ENCODE measurements at regions not wholly inside any gene's neighbourhood (a gene's known extent, or its start where the extent isn't known, plus 50 kb on each side); places are given as distances from the start of the nearest gene placed in this dataset.

GRCh38 chr4:24070117-24070516 is 180.3 kb upstream of the PPARGC1A start:
- H3K27ac Mint-ChIP-seq (ENCODE audit: unreplicated experiment), result no peak overlapping the region
- H3K27me3 Mint-ChIP-seq (ENCODE audit: low read depth), result no peaks in the 10 kb centered on the region
- TF ChIP-seq, protein P1, sequence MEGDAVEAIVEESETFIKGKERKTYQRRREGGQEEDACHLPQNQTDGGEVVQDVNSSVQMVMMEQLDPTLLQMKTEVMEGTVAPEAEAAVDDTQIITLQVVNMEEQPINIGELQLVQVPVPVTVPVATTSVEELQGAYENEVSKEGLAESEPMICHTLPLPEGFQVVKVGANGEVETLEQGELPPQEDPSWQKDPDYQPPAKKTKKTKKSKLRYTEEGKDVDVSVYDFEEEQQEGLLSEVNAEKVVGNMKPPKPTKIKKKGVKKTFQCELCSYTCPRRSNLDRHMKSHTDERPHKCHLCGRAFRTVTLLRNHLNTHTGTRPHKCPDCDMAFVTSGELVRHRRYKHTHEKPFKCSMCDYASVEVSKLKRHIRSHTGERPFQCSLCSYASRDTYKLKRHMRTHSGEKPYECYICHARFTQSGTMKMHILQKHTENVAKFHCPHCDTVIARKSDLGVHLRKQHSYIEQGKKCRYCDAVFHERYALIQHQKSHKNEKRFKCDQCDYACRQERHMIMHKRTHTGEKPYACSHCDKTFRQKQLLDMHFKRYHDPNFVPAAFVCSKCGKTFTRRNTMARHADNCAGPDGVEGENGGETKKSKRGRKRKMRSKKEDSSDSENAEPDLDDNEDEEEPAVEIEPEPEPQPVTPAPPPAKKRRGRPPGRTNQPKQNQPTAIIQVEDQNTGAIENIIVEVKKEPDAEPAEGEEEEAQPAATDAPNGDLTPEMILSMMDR (conservative IDR thresholded peaks at IDR 0.05), result no peak
- no peaks in the 10 kb centered on the region for H3K9me3 Mint-ChIP-seq
- H3K4me3 Mint-ChIP-seq, result no peak overlapping the region
- no peaks in the 10 kb centered on the region for H3K4me1 Mint-ChIP-seq
- H3K36me3 Mint-ChIP-seq (ENCODE audit: low read depth), result no peaks in the 10 kb centered on the region
- no peak for DNase-seq (ENCODE audit: low read depth, low spot score)

DNA sequence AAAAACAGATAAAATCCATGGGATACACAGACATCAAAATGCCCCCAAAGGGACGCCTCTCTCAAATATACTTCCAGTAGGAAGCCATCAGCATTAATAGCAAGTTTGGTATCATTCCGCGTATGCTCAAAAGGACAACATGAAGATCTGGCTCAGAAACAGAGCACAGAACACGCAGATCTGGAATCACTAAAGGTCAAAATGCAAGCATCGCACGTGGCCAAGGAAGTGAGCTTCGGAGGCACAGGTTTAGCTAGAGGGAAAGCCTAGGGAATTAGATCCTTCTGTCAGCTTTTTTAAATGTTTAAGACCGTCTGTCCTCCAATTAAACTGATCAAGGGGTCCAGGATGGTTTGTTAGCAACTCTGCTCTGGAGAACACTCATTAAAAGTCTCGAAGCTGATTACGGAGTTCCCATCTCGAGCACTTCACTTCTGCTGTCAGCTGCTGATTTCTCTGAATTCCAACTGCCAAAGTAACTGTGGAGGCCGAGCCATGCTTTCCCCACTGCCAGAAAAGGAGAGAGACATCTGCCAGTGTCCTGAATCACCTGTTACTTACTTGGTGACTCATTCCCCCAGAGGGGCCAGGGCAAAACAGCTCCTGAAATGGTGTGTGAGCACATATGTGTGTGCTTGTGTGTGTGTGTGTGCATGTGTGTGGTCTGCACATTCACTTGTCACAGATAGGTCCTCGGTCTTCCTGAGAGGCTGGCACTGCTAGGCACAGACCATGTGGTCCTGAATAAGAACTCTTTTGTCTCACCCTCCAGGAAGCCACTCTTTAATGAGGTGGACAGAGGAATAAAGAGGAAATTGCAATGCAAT is 177.7 kb upstream of the PPARGC1A start:
- no peak overlapping the region for H3K4me3 Mint-ChIP-seq
- H3K27ac Mint-ChIP-seq (ENCODE audit: unreplicated experiment), result no peak overlapping the region
- H3K36me3 Mint-ChIP-seq (ENCODE audit: low read depth), result no peaks in the 10 kb centered on the region
- TF ChIP-seq, protein P1 (conservative IDR thresholded peaks at IDR 0.05), result no peak
- no peaks in the 10 kb centered on the region for H3K27me3 Mint-ChIP-seq (ENCODE audit: low read depth)
- no peaks in the 10 kb centered on the region for H3K9me3 Mint-ChIP-seq
- DNase-seq (ENCODE audit: low read depth, low spot score), result no peak
- H3K4me1 Mint-ChIP-seq, result no peaks in the 10 kb centered on the region

- H3K27ac Mint-ChIP-seq (ENCODE audit: unreplicated experiment), result no peak overlapping the region
- no peaks in the 10 kb centered on the region for H3K36me3 Mint-ChIP-seq (ENCODE audit: low read depth)
- no peak for DNase-seq (ENCODE audit: low read depth, low spot score)
- no peak overlapping the region for H3K4me3 Mint-ChIP-seq
- TF ChIP-seq, protein P1 (conservative IDR thresholded peaks at IDR 0.05), result no peak
- no peaks in the 10 kb centered on the region for H3K27me3 Mint-ChIP-seq (ENCODE audit: low read depth)
- no peaks in the 10 kb centered on the region for H3K9me3 Mint-ChIP-seq
- no peaks in the 10 kb centered on the region for H3K4me1 Mint-ChIP-seq
These were observed 176.1 kb upstream of the PPARGC1A start for GRCh38 chr4:24065974-24066373.

GRCh38 chr4:24063731-24064130 is 173.9 kb upstream of the PPARGC1A start:
- no peak overlapping the region for H3K27ac Mint-ChIP-seq (ENCODE audit: unreplicated experiment)
- TF ChIP-seq, protein P1 (conservative IDR thresholded peaks at IDR 0.05), result no peak
- H3K4me1 Mint-ChIP-seq, result peaks cover 8% of the 10 kb centered on the region
- no peak for DNase-seq (ENCODE audit: low read depth, low spot score)
- no peaks in the 10 kb centered on the region for H3K36me3 Mint-ChIP-seq (ENCODE audit: low read depth)
- no peaks in the 10 kb centered on the region for H3K27me3 Mint-ChIP-seq (ENCODE audit: low read depth)
- H3K4me3 Mint-ChIP-seq, result no peak overlapping the region
- H3K9me3 Mint-ChIP-seq, result no peaks in the 10 kb centered on the region

GRCh38 chr4:24060932-24061331 is 171.1 kb upstream of the PPARGC1A start:
- H3K9me3 Mint-ChIP-seq, result no peaks in the 10 kb centered on the region

More at GRCh38 chr4:24060932-24061331, 171.1 kb upstream of the PPARGC1A start:
- H3K27me3 Mint-ChIP-seq (ENCODE audit: low read depth), result no peaks in the 10 kb centered on the region
- no peak for DNase-seq (ENCODE audit: low read depth, low spot score)
- H3K27ac Mint-ChIP-seq (ENCODE audit: unreplicated experiment), result no peak overlapping the region
- no peak overlapping the region for H3K4me3 Mint-ChIP-seq
- H3K36me3 Mint-ChIP-seq (ENCODE audit: low read depth), result no peaks in the 10 kb centered on the region
- TF ChIP-seq, protein P1 (conservative IDR thresholded peaks at IDR 0.05), result no peak
- peaks cover 18% of the 10 kb centered on the region for H3K4me1 Mint-ChIP-seq
